ENCODE measurements at regions not wholly inside any gene's neighbourhood (a gene's known extent, or its start where the extent isn't known, plus 50 kb on each side); places are given as distances from the start of the nearest gene placed in this dataset.
"Not testable (repeated sequence)": the region's sequence is repeated elsewhere in the genome, so short reads cannot be mapped to it uniquely, and the experiment has no call there.

GRCh38 chr18:1444062-1444461 is 539.4 kb downstream of the ADCYAP1 start:
- not testable (repeated sequence) for TF ChIP-seq CTCF, POLR2A (IDR thresholded peaks at IDR 0.05)

Measured in right lobe of liver (tissue), 4 donors.